Parathyroid adenoma (tissue), 2 donors: ENCODE measurements at regions not wholly inside any gene's neighbourhood (a gene's known extent, or its start where the extent isn't known, plus 50 kb on each side); places are given as distances from the start of the nearest gene placed in this dataset.

Source experiments
- H2AFZ ChIP-seq: fragments of 300-600 bp; sonication (generic); one replicate; pipeline ENCODE4 v1.7.0; 2017; ENCODE audit warnings: antibody characterized with exemption, mild to moderate bottlenecking
- H3K27ac ChIP-seq: fragments of 300-600 bp; sonication (generic); one replicate; pipeline ENCODE4 v1.7.0; 2017
- H3K27me3 ChIP-seq: fragments of 300-600 bp; sonication (generic); one replicate; pipeline ENCODE4 v1.7.0; 2017; ENCODE audit warnings: low read length; ENCODE audit not compliant: control insufficient read depth, insufficient read depth
- H3K36me3 ChIP-seq: fragments of 300-600 bp; sonication (generic); one replicate; pipeline ENCODE4 v1.7.0; 2017; ENCODE audit warnings: low read length; ENCODE audit not compliant: control insufficient read depth, insufficient read depth
- H3K4me1 ChIP-seq: fragments of 300-600 bp; sonication (generic); one replicate; pipeline ENCODE4 v1.7.0; 2017; ENCODE audit warnings: control low read depth
- H3K4me2 ChIP-seq: fragments of 300-600 bp; sonication (generic); one replicate; pipeline ENCODE4 v1.7.0; 2017; ENCODE audit warnings: low read length
- H3K4me3 ChIP-seq: fragments of 300-600 bp; sonication (generic); one replicate; pipeline ENCODE4 v1.7.0; 2017; ENCODE audit warnings: low read depth, low read length
- H3K79me2 ChIP-seq: fragments of 300-600 bp; sonication (generic); one replicate; pipeline ENCODE4 v1.7.0; 2017; ENCODE audit warnings: control low read depth
- H3K9ac ChIP-seq: fragments of 300-600 bp; sonication (generic); one replicate; pipeline ENCODE4 v1.7.0; 2017; ENCODE audit warnings: mild to moderate bottlenecking
- H3K9me3 ChIP-seq: fragments of 300-600 bp; sonication (generic); one replicate; pipeline ENCODE4 v1.7.0; 2017; ENCODE audit warnings: low read length; ENCODE audit not compliant: control insufficient read depth
- CTCF ChIP-seq: fragments of 300-600 bp; sonication (generic); IDR thresholded peaks from one replicate; pipeline ENCODE4 v1.7.0; 2017; ENCODE audit warnings: antibody characterized with exemption, mild to moderate bottlenecking
- donor health status: primary hyperparathyroidism.

GRCh38 chr5:124631874-124632550, 114.4 kb downstream of the ZNF608 start:
- no peak overlapping the region for H3K9ac ChIP-seq
- no peaks in the 10 kb centered on the region for H3K4me1 ChIP-seq
- no peaks in the 10 kb centered on the region for H3K9me3 ChIP-seq
- no peak overlapping the region for H2AFZ ChIP-seq
- H3K4me2 ChIP-seq = no peak overlapping the region
- no peak for TF ChIP-seq CTCF
- H3K4me3 ChIP-seq = no peak overlapping the region
- no peak overlapping the region for H3K27ac ChIP-seq
- H3K27me3 ChIP-seq = no peaks in the 10 kb centered on the region
- H3K36me3 ChIP-seq = no peaks in the 10 kb centered on the region
- H3K79me2 ChIP-seq = no peaks in the 10 kb centered on the region

- Histone ChIP-seq H3K9ac (no peak overlapping the region), H3K4me2 (no peak overlapping the region), H3K27ac (no peak overlapping the region), H3K27me3 (no peaks in the 10 kb centered on the region), H3K4me1 (no peaks in the 10 kb centered on the region), H2AFZ (no peak overlapping the region), H3K79me2 (no peaks in the 10 kb centered on the region), H3K36me3 (no peaks in the 10 kb centered on the region), H3K9me3 (no peaks in the 10 kb centered on the region), H3K4me3 (no peak overlapping the region)
- no peak for TF ChIP-seq CTCF
These were observed 115.4 kb downstream of the ZNF608 start for GRCh38 chr5:124630767-124631704.

GRCh38 chr5:124628721-124629596, 117.5 kb downstream of the ZNF608 start:
- no peaks in the 10 kb centered on the region for H3K9me3 ChIP-seq
- H3K27ac ChIP-seq = no peak overlapping the region
- no peak overlapping the region for H3K4me2 ChIP-seq
- TF ChIP-seq CTCF = no peak
- no peaks in the 10 kb centered on the region for H3K4me1 ChIP-seq
- H3K9ac ChIP-seq = no peak overlapping the region
- no peaks in the 10 kb centered on the region for H3K79me2 ChIP-seq
- no peaks in the 10 kb centered on the region for H3K36me3 ChIP-seq
- H3K4me3 ChIP-seq = no peak overlapping the region
- H2AFZ ChIP-seq = no peak overlapping the region
- H3K27me3 ChIP-seq = no peaks in the 10 kb centered on the region

GRCh38 chr5:124627815-124628595, 118.4 kb downstream of the ZNF608 start:
- no peak overlapping the region for H3K4me2 ChIP-seq
- no peaks in the 10 kb centered on the region for H3K27me3 ChIP-seq
- H3K4me1 ChIP-seq = no peaks in the 10 kb centered on the region
- no peak overlapping the region for H3K9ac ChIP-seq
- no peak overlapping the region for H2AFZ ChIP-seq
- no peaks in the 10 kb centered on the region for H3K9me3 ChIP-seq
- H3K4me3 ChIP-seq = no peak overlapping the region
- H3K36me3 ChIP-seq = no peaks in the 10 kb centered on the region
- H3K79me2 ChIP-seq = no peaks in the 10 kb centered on the region
- TF ChIP-seq CTCF = no peak
- H3K27ac ChIP-seq = no peak overlapping the region
